HepG2 (cell line): ENCODE measurements at regions not wholly inside any gene's neighbourhood (a gene's known extent, or its start where the extent isn't known, plus 50 kb on each side); places are given as distances from the start of the nearest gene placed in this dataset.

Experiments
- ARID5B ChIP-seq: IDR thresholded peaks from 2 replicates; pipeline ENCODE4 v1.4.0; 2020; ENCODE audit warnings: mild to moderate bottlenecking, missing genetic modification reagents
- ATF6 ChIP-seq: sonication (generic); formaldehyde crosslinking; conservative IDR thresholded peaks from 2 replicates; pipeline ENCODE4 v1.4.0; 2020; ENCODE audit warnings: missing genetic modification reagents
- MTA1 ChIP-seq: sonication (generic); formaldehyde crosslinking; IDR thresholded peaks from 2 replicates; pipeline ENCODE4 v1.4.0; 2020; ENCODE audit warnings: missing genetic modification reagents, mild to moderate bottlenecking, borderline replicate concordance
- PBX2 ChIP-seq: IDR thresholded peaks from 2 replicates; pipeline ENCODE4 v1.6.1; 2016; ENCODE audit warnings: control low read depth
- SAP130 ChIP-seq: IDR thresholded peaks from 2 replicates; pipeline ENCODE4 v1.6.1; 2016; ENCODE audit warnings: low read depth
- TFAP4 ChIP-seq: sonication (generic); IDR thresholded peaks from 2 replicates; pipeline ENCODE4 v1.6.1; 2016; ENCODE audit warnings: low read depth, borderline replicate concordance

GRCh38 chr3:80643421-80643820 is 875.6 kb upstream of the ROBO1 start (continued):
- TF ChIP-seq ARID5B (CRISPR knock-in tag) (no peak), TFAP4 (no peak), ATF6 (CRISPR knock-in tag) (no peak), PBX2 (CRISPR knock-in tag) (peak; percentile 72), SAP130 (CRISPR knock-in tag) (no peak), MTA1 (no peak)
- TF ChIP-seq, all 625 proteins: peak for 3
